Fibroblast of lung (primary cell): ENCODE measurements at regions not wholly inside any gene's neighbourhood (a gene's known extent, or its start where the extent isn't known, plus 50 kb on each side); places are given as distances from the start of the nearest gene placed in this dataset.

ENCODE experiments used
- DNase-seq, 2 donors: peaks; one replicate each; pipeline versions ENCODE4 v3.0.0 to v3.0.0-alpha.2; 2010; ENCODE audit warnings: low read depth in 2 of 2
- H2AFZ ChIP-seq: 2 replicates; pipeline ENCODE4 v1.5.1; 2012; ENCODE audit warnings: low read length, control low read depth, inconsistent platforms
- H3K27ac ChIP-seq: 2 replicates; pipeline ENCODE4 v1.5.1; 2011; ENCODE audit warnings: low read length, control low read depth; ENCODE audit not compliant: insufficient read depth
- H3K27me3 ChIP-seq: 2 replicates; pipeline ENCODE4 v1.5.1; 2011; ENCODE audit warnings: mild to moderate bottlenecking, low read length; ENCODE audit not compliant: control insufficient read depth, insufficient read depth
- H3K36me3 ChIP-seq: 2 replicates; pipeline ENCODE4 v1.5.1; 2011; ENCODE audit warnings: low read length; ENCODE audit not compliant: control insufficient read depth, insufficient read depth
- H3K4me1 ChIP-seq: 2 replicates; pipeline ENCODE4 v1.5.1; 2011; ENCODE audit warnings: low read length; ENCODE audit not compliant: control insufficient read depth, insufficient read depth; ENCODE audit errors: extremely low read depth
- H3K4me2 ChIP-seq: 2 replicates; pipeline ENCODE4 v1.5.1; 2011; ENCODE audit warnings: low read length, control low read depth; ENCODE audit not compliant: insufficient read depth; ENCODE audit errors: extremely low read depth
- H3K4me3 ChIP-seq, 4 experiments: fragments of 200-600 bp in 1 of 4; sonication (generic) in 1 of 4; replicated peaks in 1 of 4; 2 replicates each; pipeline ENCODE4 v1.5.1; 2011 to 2016; ENCODE audit warnings: low read length in 4 of 4, low read depth in 3 of 4, mild to moderate bottlenecking in 3 of 4, control low read depth in 2 of 4, inconsistent platforms in 1 of 4, mixed read lengths in 1 of 4; ENCODE audit not compliant: insufficient read depth in 1 of 4; ENCODE audit errors: control extremely low read depth in 1 of 4
- H3K79me2 ChIP-seq: 2 replicates; pipeline ENCODE4 v1.5.1; 2012; ENCODE audit warnings: mild to moderate bottlenecking, low read length, inconsistent platforms; ENCODE audit not compliant: control insufficient read depth, insufficient read depth
- H3K9ac ChIP-seq: 2 replicates; pipeline ENCODE4 v1.5.1; 2011; ENCODE audit warnings: mild to moderate bottlenecking, low read length, control low read depth; ENCODE audit not compliant: insufficient read depth
- H3K9me3 ChIP-seq: 2 replicates; pipeline ENCODE4 v1.5.1; 2012; ENCODE audit warnings: low read depth, low read length; ENCODE audit not compliant: control insufficient read depth, insufficient read depth
- H4K20me1 ChIP-seq: 2 replicates; pipeline ENCODE4 v1.5.1; 2011; ENCODE audit warnings: low read length; ENCODE audit not compliant: control insufficient read depth, insufficient read depth; ENCODE audit errors: extremely low read depth
- CTCF ChIP-seq, 2 donors: IDR thresholded peaks in 1 of 2; conservative IDR thresholded peaks in 1 of 2; 1 replicate in 1 of 2; 2 replicates in 1 of 2; pipeline ENCODE4 v1.5.1; 2011 to 2012; ENCODE audit warnings: low read length in 2 of 2, control low read depth in 1 of 2, inconsistent platforms in 1 of 2, low read depth in 1 of 2, mild to moderate bottlenecking in 1 of 2
- EZH2 ChIP-seq: IDR thresholded peaks from 2 replicates; pipeline ENCODE4 v1.5.1; 2012; ENCODE audit warnings: low read length, control low read depth, mild to moderate bottlenecking; ENCODE audit errors: missing control alignments

DNA sequence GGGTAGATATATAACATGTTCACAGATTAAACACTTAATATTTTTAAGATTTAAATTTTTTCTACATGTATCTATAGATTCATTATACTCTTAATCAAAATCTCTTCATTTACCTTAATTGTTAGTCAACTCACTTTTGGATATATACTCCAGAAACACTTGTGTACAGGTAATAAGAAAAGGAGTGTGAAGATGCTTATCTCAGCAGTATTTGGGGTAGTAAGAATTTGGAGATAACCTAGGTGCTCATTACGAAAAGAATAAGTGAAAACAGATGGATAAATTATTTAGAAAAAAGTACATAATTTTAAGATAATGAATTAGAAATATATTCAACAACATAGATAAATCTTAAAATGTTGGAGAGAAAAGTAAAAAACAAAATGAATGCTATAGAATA is 226.5 kb upstream of the PLSCR5 start:
- Histone ChIP-seq H3K4me3 (no peak overlapping the region), H3K9me3 (no peaks in the 10 kb centered on the region), H3K27me3 (no peaks in the 10 kb centered on the region), H3K79me2 (no peaks in the 10 kb centered on the region), H3K27ac (no peak overlapping the region), H3K9ac (no peak overlapping the region), H2AFZ (no peak overlapping the region), H4K20me1 (no peaks in the 10 kb centered on the region), H3K4me1 (no peaks in the 10 kb centered on the region), H3K36me3 (no peaks in the 10 kb centered on the region), H3K4me2 (no peak overlapping the region)
- TF ChIP-seq CTCF (conservative IDR thresholded peaks at IDR 0.05 in 1 of 2, IDR thresholded peaks at IDR 0.05 in 1 of 2; ENCODE audit: low read depth in 1 of 2, low read length in 2 of 2) (no peak), EZH2 (no peak)
- DNase-seq: no peak

GRCh38 chr3:146830231-146830630 is 225.1 kb upstream of the PLSCR5 start:
- H2AFZ ChIP-seq: no peak overlapping the region
- no peak overlapping the region for H3K9ac ChIP-seq
- no peak overlapping the region for H3K4me2 ChIP-seq
- no peaks in the 10 kb centered on the region for H4K20me1 ChIP-seq
- H3K4me1 ChIP-seq: no peaks in the 10 kb centered on the region
- DNase-seq: no peak
- no peak overlapping the region for H3K4me3 ChIP-seq
- H3K27me3 ChIP-seq: no peaks in the 10 kb centered on the region
- H3K27ac ChIP-seq: no peak overlapping the region
- TF ChIP-seq EZH2: no peak
- no peak for TF ChIP-seq CTCF (conservative IDR thresholded peaks at IDR 0.05 in 1 of 2, IDR thresholded peaks at IDR 0.05 in 1 of 2; ENCODE audit: low read depth in 1 of 2, low read length in 2 of 2)
- H3K9me3 ChIP-seq: no peaks in the 10 kb centered on the region
- H3K79me2 ChIP-seq: no peaks in the 10 kb centered on the region
- no peaks in the 10 kb centered on the region for H3K36me3 ChIP-seq

GRCh38 chr3:146827836-146828235 is 222.7 kb upstream of the PLSCR5 start:
- Histone ChIP-seq H3K27ac (no peak overlapping the region), H4K20me1 (no peaks in the 10 kb centered on the region), H3K4me2 (no peak overlapping the region), H3K36me3 (no peaks in the 10 kb centered on the region), H3K4me1 (no peaks in the 10 kb centered on the region), H3K9me3 (no peaks in the 10 kb centered on the region), H3K27me3 (no peaks in the 10 kb centered on the region), H3K9ac (no peak overlapping the region), H3K4me3 (no peak overlapping the region), H2AFZ (no peak overlapping the region), H3K79me2 (no peaks in the 10 kb centered on the region)
- TF ChIP-seq CTCF (conservative IDR thresholded peaks at IDR 0.05 in 1 of 2, IDR thresholded peaks at IDR 0.05 in 1 of 2; ENCODE audit: low read depth in 1 of 2, low read length in 2 of 2) (no peak), EZH2 (no peak)
- DNase-seq: no peak
